ENCODE measurements at regions not wholly inside any gene's neighbourhood (a gene's known extent, or its start where the extent isn't known, plus 50 kb on each side); places are given as distances from the start of the nearest gene placed in this dataset.

DNA sequence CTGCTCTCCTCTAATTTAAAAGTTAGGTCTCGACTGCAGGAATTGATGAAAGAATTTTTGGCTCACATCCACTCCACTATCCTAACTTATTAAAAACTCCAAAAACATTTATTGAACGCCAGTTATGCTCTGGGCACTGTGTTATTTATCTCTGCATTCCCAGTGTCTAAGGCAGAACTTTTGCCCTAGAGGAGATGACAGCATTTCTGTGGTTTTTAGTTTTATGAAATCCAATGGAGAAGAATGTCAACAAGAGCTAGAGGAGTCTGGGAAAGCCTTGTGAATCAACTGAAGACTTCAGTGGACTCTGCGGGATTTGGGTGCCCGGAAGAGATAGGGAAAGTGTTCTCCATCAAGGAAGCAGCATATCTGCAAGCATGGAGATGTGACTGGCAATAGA is 217.0 kb upstream of the PGR start:
- no peak for TF ChIP-seq POLR2A (IDR thresholded peaks at IDR 0.05)
- TF ChIP-seq, protein P1, sequence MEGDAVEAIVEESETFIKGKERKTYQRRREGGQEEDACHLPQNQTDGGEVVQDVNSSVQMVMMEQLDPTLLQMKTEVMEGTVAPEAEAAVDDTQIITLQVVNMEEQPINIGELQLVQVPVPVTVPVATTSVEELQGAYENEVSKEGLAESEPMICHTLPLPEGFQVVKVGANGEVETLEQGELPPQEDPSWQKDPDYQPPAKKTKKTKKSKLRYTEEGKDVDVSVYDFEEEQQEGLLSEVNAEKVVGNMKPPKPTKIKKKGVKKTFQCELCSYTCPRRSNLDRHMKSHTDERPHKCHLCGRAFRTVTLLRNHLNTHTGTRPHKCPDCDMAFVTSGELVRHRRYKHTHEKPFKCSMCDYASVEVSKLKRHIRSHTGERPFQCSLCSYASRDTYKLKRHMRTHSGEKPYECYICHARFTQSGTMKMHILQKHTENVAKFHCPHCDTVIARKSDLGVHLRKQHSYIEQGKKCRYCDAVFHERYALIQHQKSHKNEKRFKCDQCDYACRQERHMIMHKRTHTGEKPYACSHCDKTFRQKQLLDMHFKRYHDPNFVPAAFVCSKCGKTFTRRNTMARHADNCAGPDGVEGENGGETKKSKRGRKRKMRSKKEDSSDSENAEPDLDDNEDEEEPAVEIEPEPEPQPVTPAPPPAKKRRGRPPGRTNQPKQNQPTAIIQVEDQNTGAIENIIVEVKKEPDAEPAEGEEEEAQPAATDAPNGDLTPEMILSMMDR (IDR thresholded peaks at IDR 0.05) = no peak
- intact Hi-C loops (cut with DNase I) = no loop called here
- no peaks in the 10 kb centered on the region for H3K27me3 ChIP-seq
- H3K4me3 ChIP-seq = no peak overlapping the region
- no peak overlapping the region for H3K27ac ChIP-seq
- no peaks in the 10 kb centered on the region for H3K36me3 ChIP-seq (replicated peaks in 1 of 2)
- H3K4me1 ChIP-seq (replicated peaks in 1 of 2) = no peaks in the 10 kb centered on the region
- DNase-seq = no peak
- 68 to 75% (median 71%) methylated on average over 4 of the region's 4 CpGs for WGBS, 4 donors
- no peaks in the 10 kb centered on the region for H3K9me3 ChIP-seq (replicated peaks in 1 of 3)

DNA sequence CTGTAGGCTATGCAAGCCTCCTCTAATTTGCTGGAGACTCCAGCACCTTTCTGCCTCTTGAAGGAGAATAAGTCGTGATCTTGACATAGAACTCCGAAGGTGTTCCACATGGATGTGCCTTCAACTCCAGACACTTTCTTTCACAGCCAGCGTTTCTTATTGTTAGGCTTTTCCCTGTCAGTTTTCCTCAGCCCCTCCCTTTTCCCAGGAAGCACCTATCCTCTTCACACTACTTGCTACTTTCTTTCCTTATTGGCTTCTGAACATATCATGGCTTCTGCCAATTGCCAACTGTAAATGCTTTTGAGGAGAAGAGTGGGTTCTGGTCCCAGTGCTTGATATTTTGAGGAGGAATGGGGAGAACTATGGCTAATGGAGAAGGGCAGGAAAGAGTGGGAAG is 216.3 kb upstream of the PGR start:
- Histone ChIP-seq H3K4me3 (no peak overlapping the region), H3K4me1 (replicated peaks in 1 of 2) (no peaks in the 10 kb centered on the region), H3K36me3 (replicated peaks in 1 of 2) (no peaks in the 10 kb centered on the region), H3K27ac (no peak overlapping the region), H3K27me3 (no peaks in the 10 kb centered on the region), H3K9me3 (replicated peaks in 1 of 3) (no peaks in the 10 kb centered on the region)
- DNase-seq = no peak
- WGBS, 4 donors = 79 to 86% (median 84%) methylated on average over 3 of the region's 3 CpGs
- no peak for TF ChIP-seq POLR2A (IDR thresholded peaks at IDR 0.05)
- TF ChIP-seq, protein P1 (IDR thresholded peaks at IDR 0.05) = no peak
- intact Hi-C loops (cut with DNase I) = no loop called here

DNA sequence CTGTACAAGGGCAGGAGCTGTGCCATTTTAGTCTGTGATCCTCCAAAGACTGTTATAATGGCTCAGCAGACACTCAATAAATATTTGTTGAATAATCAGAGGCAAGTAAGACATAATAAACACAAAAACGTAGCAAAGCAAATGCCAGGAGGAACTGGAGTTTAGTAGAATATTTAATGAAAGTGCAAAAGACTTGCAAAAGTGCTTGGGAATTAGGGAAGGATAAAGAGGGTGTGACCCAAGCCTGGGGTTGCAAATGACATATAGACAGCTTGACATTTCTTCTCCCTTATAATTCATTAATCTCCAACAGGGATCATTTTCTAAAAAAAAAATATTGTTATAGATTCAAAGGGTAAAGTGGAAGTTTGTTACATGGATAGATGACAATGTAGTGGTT is 212.7 kb upstream of the PGR start:
- Histone ChIP-seq H3K9me3 (replicated peaks in 1 of 3) (no peaks in the 10 kb centered on the region), H3K36me3 (replicated peaks in 1 of 2) (no peaks in the 10 kb centered on the region), H3K27ac (no peak overlapping the region), H3K27me3 (no peaks in the 10 kb centered on the region), H3K4me1 (replicated peaks in 1 of 2) (no peaks in the 10 kb centered on the region), H3K4me3 (no peak overlapping the region)
- WGBS, 4 donors = 41 to 72% (median 53%) methylated on average over 1 of the region's 1 CpG
- no peak for DNase-seq
- no peak for TF ChIP-seq POLR2A (IDR thresholded peaks at IDR 0.05)
- TF ChIP-seq, protein P1 (IDR thresholded peaks at IDR 0.05) = no peak
- intact Hi-C loops (cut with DNase I) = no loop called here

DNA sequence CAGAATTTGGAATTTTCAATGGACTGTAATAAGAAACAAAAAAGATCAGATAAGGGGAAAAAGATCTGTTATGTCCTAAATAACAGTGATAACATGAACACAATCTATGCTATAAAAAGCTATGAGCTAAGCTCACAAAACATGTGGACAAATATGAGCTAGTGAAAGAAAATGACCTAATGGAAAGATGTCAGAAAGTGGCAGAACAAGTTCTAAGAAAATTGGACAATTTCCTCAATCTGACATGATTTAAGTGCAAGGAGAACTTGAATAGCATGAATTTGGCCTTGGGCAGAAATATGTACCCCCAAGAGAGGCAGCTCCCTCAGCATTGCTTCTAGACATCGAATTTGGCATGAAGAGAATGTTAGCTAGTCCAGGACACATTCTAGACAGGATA is 212.0 kb upstream of the PGR start:
- Histone ChIP-seq H3K4me1 (replicated peaks in 1 of 2) (no peaks in the 10 kb centered on the region), H3K36me3 (replicated peaks in 1 of 2) (no peaks in the 10 kb centered on the region), H3K4me3 (no peak overlapping the region), H3K27me3 (no peaks in the 10 kb centered on the region), H3K27ac (no peak overlapping the region), H3K9me3 (replicated peaks in 1 of 3) (no peaks in the 10 kb centered on the region)
- no peak for DNase-seq
- WGBS, 4 donors = 33 to 55% (median 46%) methylated on average over 1 of the region's 1 CpG
- intact Hi-C loops (cut with DNase I) = no loop called here
- TF ChIP-seq POLR2A (IDR thresholded peaks at IDR 0.05) = no peak
- TF ChIP-seq, protein P1 (IDR thresholded peaks at IDR 0.05) = no peak

All from adrenal gland (tissue), 9 donors.